Activated T-helper 9 cell treated with anti-CD3 and anti-CD28 coated beads, Interleukin-2, amount 50 U/mL, for 16 hours (primary cell): ENCODE measurements at regions not wholly inside any gene's neighbourhood (a gene's known extent, or its start where the extent isn't known, plus 50 kb on each side); places are given as distances from the start of the nearest gene placed in this dataset.
"Not testable (repeated sequence)": the region's sequence is repeated elsewhere in the genome, so short reads cannot be mapped to it uniquely, and the experiment has no call there.

Experiments used
- DNase-seq: peaks from one replicate; pipeline ENCODE4 v3.0.0-alpha.2; 2020; ENCODE audit warnings: low read depth

- not testable (repeated sequence) for DNase-seq
Measured at GRCh38 chr17:77342656-77342990, 201.9 kb downstream of the SEC14L1 start.

GRCh38 chr17:77343031-77343800 is 202.4 kb downstream of the SEC14L1 start:
- DNase-seq: no peak

- no peak for DNase-seq
Measured at GRCh38 chr17:77344038-77344437, 203.3 kb downstream of the SEC14L1 start.

GRCh38 chr17:77345260-77345910 is 204.6 kb downstream of the SEC14L1 start:
- no peak for DNase-seq

GRCh38 chr17:77346765-77347164 is 206.0 kb downstream of the SEC14L1 start:
- DNase-seq: no peak

- no peak for DNase-seq
Measured at GRCh38 chr17:77347544-77347943, 206.8 kb downstream of the SEC14L1 start.

GRCh38 chr17:77349976-77350830 is 209.4 kb downstream of the SEC14L1 start:
- no peak for DNase-seq

- no peak for DNase-seq
Measured at GRCh38 chr17:77352441-77352840, 211.7 kb downstream of the SEC14L1 start.

GRCh38 chr17:77352996-77353395 is 212.2 kb downstream of the SEC14L1 start:
- no peak for DNase-seq

- no peak for DNase-seq
Measured at GRCh38 chr17:77353684-77354419, 213.1 kb downstream of the SEC14L1 start.

GRCh38 chr17:77354420-77354669 is 213.6 kb downstream of the SEC14L1 start:
- DNase-seq: no peak

- no peak for DNase-seq
Measured at GRCh38 chr17:77354670-77355455, 214.1 kb downstream of the SEC14L1 start.

- no peak for DNase-seq
Measured at GRCh38 chr17:77356109-77356689, 215.4 kb downstream of the SEC14L1 start.

- no peak for DNase-seq
Measured at GRCh38 chr17:77356690-77357201, 216.0 kb downstream of the SEC14L1 start.

- no peak for DNase-seq
Measured at GRCh38 chr17:77358801-77359200, 218.0 kb downstream of the SEC14L1 start.

- DNase-seq: no peak
Measured at GRCh38 chr17:77359236-77359635, 218.5 kb downstream of the SEC14L1 start.

GRCh38 chr17:77361986-77362620 is 221.3 kb downstream of the SEC14L1 start:
- no peak for DNase-seq

- no peak for DNase-seq
Measured at GRCh38 chr17:77363821-77364361, 223.1 kb downstream of the SEC14L1 start.

GRCh38 chr17:77364381-77364911 is 223.7 kb downstream of the SEC14L1 start:
- no peak for DNase-seq
